ENCODE measurements at regions not wholly inside any gene's neighbourhood (a gene's known extent, or its start where the extent isn't known, plus 50 kb on each side); places are given as distances from the start of the nearest gene placed in this dataset.
"Not testable (repeated sequence)": the region's sequence is repeated elsewhere in the genome, so short reads cannot be mapped to it uniquely, and the experiment has no call there.

GRCh38 chr7:17095931-17096330, 202.5 kb upstream of the AHR start:
- DNase-seq = no peak

GRCh38 chr7:17097668-17098297, 200.7 kb upstream of the AHR start:
- DNase-seq = no peak

- no peak for DNase-seq
These were observed 199.9 kb upstream of the AHR start for GRCh38 chr7:17098515-17098914.

GRCh38 chr7:17099083-17099973, 199.1 kb upstream of the AHR start:
- no peak for DNase-seq

GRCh38 chr7:17099974-17100509, 198.4 kb upstream of the AHR start:
- not testable (repeated sequence) for DNase-seq

- DNase-seq = no peak
These were observed 197.2 kb upstream of the AHR start for GRCh38 chr7:17101207-17101696.

GRCh38 chr7:17103170-17103569, 195.3 kb upstream of the AHR start:
- DNase-seq = no peak

GRCh38 chr7:17103984-17104383, 194.5 kb upstream of the AHR start:
- DNase-seq = no peak

GRCh38 chr7:17104419-17104818, 194.0 kb upstream of the AHR start:
- DNase-seq = no peak

- no peak for DNase-seq
These were observed 192.8 kb upstream of the AHR start for GRCh38 chr7:17105701-17106100.

GRCh38 chr7:17108049-17108584, 190.3 kb upstream of the AHR start:
- DNase-seq = no peak

- DNase-seq = no peak
These were observed 189.4 kb upstream of the AHR start for GRCh38 chr7:17109020-17109419.

- DNase-seq = not testable (repeated sequence)
These were observed 184.7 kb upstream of the AHR start for GRCh38 chr7:17113770-17114169.

- no peak for DNase-seq
These were observed 180.0 kb upstream of the AHR start for GRCh38 chr7:17118412-17118811.

- peak in 1 of 2 donors; percentile 74 for DNase-seq
These were observed 177.7 kb upstream of the AHR start for GRCh38 chr7:17120756-17121155.

GRCh38 chr7:17121671-17122070, 176.8 kb upstream of the AHR start:
- DNase-seq = no peak

- peak in 1 of 2 donors; percentile 58 for DNase-seq
These were observed 175.4 kb upstream of the AHR start for GRCh38 chr7:17123020-17123419.

- no peak for DNase-seq
These were observed 171.8 kb upstream of the AHR start for GRCh38 chr7:17126413-17127268.

- DNase-seq = no peak
These were observed 169.2 kb upstream of the AHR start for GRCh38 chr7:17129218-17129617.

GRCh38 chr7:17130281-17131059, 168.0 kb upstream of the AHR start:
- DNase-seq = no peak

GRCh38 chr7:17131060-17131345, 167.4 kb upstream of the AHR start:
- DNase-seq = no peak

Data from bone marrow (tissue), 2 donors.